IMR-90 (cell line): ENCODE measurements at regions not wholly inside any gene's neighbourhood (a gene's known extent, or its start where the extent isn't known, plus 50 kb on each side); places are given as distances from the start of the nearest gene placed in this dataset.

Experiments used
- BHLHE40 ChIP-seq: fragments of 150-350 bp; IDR thresholded peaks from 2 replicates; pipeline ENCODE4 v1.6.1; 2016; ENCODE audit warnings: mild to moderate bottlenecking, low read depth, low read length
- CEBPB ChIP-seq: IDR thresholded peaks from 2 replicates; pipeline ENCODE4 v1.6.1; 2012; ENCODE audit warnings: low read depth, low read length, improper control_type of control experiment
- FOS ChIP-seq: fragments of 150-350 bp; IDR thresholded peaks from 2 replicates; pipeline ENCODE4 v1.6.1; 2016; ENCODE audit warnings: low read depth, low read length
- MAFK ChIP-seq: IDR thresholded peaks from 2 replicates; pipeline ENCODE4 v1.6.1; 2012; ENCODE audit warnings: low read depth, low read length, improper control_type of control experiment
- MAZ ChIP-seq: IDR thresholded peaks from 2 replicates; pipeline ENCODE4 v1.6.1; 2012; ENCODE audit warnings: low read depth, mild to moderate bottlenecking, low read length, improper control_type of control experiment, moderate library complexity, borderline replicate concordance
- POLR2A ChIP-seq: IDR thresholded peaks from 2 replicates; pipeline ENCODE4 v1.6.1; 2012; ENCODE audit warnings: mild to moderate bottlenecking, low read depth, low read length
- RAD21 ChIP-seq: IDR thresholded peaks from 2 replicates; pipeline ENCODE4 v1.6.1; 2012; ENCODE audit warnings: low read length, improper control_type of control experiment
- RCOR1 ChIP-seq: IDR thresholded peaks from 2 replicates; pipeline ENCODE4 v1.6.1; 2012; ENCODE audit warnings: mild to moderate bottlenecking, low read length, improper control_type of control experiment; ENCODE audit not compliant: insufficient replicate concordance
- RFX5 ChIP-seq: IDR thresholded peaks from 2 replicates; pipeline ENCODE4 v1.8.0; 2012; ENCODE audit warnings: low read depth, mild to moderate bottlenecking, low read length, moderate library complexity
- SMC3 ChIP-seq: fragments of 150-350 bp; IDR thresholded peaks from 2 replicates; pipeline ENCODE4 v1.6.1; 2016; ENCODE audit warnings: low read depth, mild to moderate bottlenecking, antibody characterized with exemption, low read length, moderate library complexity
- TF ChIP-seq, protein P1 (sequence below): conservative IDR thresholded peaks from 2 replicates; pipeline ENCODE4 v1.5.1; 2012; ENCODE audit warnings: mild to moderate bottlenecking, low read depth, low read length, improper control_type of control experiment
- TF ChIP-seq, protein P2 (sequence below): fragments of 150-350 bp; IDR thresholded peaks from 2 replicates; pipeline ENCODE4 v1.6.1; 2017; ENCODE audit warnings: mild to moderate bottlenecking, antibody characterized with exemption, low read length, low read depth
- TF ChIP-seq, protein P3 (sequence below): fragments of 150-350 bp; IDR thresholded peaks from 2 replicates; pipeline ENCODE4 v1.6.1; 2016; ENCODE audit warnings: low read depth, mild to moderate bottlenecking, low read length, moderate library complexity, borderline replicate concordance

DNA sequence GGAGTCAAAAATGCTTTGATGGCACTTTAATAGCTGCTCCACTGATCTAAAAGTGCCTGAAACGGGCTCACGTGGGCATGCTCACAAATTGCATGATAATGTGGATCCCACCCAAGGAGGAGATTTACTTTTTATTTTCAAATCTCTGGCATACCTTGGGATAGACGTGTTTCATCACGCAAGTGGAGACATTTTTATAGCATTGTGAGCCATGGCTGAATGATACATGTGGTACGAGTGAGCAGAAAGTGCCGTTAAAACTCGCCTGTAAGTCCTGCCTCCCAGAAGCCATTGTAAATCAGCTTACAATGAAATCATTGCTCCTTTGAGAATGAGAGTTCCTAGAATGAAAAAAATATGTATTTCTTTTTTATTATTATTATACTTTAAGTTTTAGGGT is 514.7 kb downstream of the MAT2B start:
- TF ChIP-seq, protein P1, sequence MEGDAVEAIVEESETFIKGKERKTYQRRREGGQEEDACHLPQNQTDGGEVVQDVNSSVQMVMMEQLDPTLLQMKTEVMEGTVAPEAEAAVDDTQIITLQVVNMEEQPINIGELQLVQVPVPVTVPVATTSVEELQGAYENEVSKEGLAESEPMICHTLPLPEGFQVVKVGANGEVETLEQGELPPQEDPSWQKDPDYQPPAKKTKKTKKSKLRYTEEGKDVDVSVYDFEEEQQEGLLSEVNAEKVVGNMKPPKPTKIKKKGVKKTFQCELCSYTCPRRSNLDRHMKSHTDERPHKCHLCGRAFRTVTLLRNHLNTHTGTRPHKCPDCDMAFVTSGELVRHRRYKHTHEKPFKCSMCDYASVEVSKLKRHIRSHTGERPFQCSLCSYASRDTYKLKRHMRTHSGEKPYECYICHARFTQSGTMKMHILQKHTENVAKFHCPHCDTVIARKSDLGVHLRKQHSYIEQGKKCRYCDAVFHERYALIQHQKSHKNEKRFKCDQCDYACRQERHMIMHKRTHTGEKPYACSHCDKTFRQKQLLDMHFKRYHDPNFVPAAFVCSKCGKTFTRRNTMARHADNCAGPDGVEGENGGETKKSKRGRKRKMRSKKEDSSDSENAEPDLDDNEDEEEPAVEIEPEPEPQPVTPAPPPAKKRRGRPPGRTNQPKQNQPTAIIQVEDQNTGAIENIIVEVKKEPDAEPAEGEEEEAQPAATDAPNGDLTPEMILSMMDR: no peak
- TF ChIP-seq MAZ (no peak), POLR2A (no peak), RFX5 (no peak), RCOR1 (no peak), MAFK (no peak), CEBPB (no peak), RAD21 (no peak), SMC3 (no peak), BHLHE40 (no peak), FOS (no peak)
- TF ChIP-seq, protein P2, sequence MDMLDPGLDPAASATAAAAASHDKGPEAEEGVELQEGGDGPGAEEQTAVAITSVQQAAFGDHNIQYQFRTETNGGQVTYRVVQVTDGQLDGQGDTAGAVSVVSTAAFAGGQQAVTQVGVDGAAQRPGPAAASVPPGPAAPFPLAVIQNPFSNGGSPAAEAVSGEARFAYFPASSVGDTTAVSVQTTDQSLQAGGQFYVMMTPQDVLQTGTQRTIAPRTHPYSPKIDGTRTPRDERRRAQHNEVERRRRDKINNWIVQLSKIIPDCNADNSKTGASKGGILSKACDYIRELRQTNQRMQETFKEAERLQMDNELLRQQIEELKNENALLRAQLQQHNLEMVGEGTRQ: no peak
- TF ChIP-seq, protein P3, sequence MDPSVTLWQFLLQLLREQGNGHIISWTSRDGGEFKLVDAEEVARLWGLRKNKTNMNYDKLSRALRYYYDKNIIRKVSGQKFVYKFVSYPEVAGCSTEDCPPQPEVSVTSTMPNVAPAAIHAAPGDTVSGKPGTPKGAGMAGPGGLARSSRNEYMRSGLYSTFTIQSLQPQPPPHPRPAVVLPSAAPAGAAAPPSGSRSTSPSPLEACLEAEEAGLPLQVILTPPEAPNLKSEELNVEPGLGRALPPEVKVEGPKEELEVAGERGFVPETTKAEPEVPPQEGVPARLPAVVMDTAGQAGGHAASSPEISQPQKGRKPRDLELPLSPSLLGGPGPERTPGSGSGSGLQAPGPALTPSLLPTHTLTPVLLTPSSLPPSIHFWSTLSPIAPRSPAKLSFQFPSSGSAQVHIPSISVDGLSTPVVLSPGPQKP: no peak
